DMS114 treated with DMSO at 0.1 percent for 48 hours (cell line): ENCODE measurements at regions not wholly inside any gene's neighbourhood (a gene's known extent, or its start where the extent isn't known, plus 50 kb on each side); places are given as distances from the start of the nearest gene placed in this dataset.
"Not testable (repeated sequence)": the region's sequence is repeated elsewhere in the genome, so short reads cannot be mapped to it uniquely, and the experiment has no call there.

Source experiments
- DNase-seq: peaks from one replicate; lab custom pipeline; 2025; ENCODE audit not compliant: unreplicated experiment; lab: John Stamatoyannopoulos, UW

DNA sequence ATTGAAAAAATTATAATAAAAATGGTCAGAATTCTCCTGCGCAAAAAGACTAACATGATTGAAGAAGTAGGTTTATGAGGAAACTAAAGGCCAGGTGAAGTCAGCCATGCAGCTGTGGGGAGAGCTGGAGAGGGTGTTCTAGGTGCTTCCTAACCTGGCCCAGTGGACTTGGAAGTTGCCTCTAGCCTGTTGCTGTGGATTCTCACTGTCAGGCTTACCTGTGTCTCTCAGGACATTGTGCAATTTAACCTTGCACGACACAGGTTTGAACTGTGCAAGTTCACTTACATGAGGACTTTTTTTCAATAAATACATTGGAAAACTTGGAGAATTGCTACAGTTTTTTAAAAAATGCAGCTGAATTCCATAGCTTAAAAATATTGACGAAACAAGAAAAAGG is 266.4 kb downstream of the CXCL12 start:
- no peak for DNase-seq

DNA sequence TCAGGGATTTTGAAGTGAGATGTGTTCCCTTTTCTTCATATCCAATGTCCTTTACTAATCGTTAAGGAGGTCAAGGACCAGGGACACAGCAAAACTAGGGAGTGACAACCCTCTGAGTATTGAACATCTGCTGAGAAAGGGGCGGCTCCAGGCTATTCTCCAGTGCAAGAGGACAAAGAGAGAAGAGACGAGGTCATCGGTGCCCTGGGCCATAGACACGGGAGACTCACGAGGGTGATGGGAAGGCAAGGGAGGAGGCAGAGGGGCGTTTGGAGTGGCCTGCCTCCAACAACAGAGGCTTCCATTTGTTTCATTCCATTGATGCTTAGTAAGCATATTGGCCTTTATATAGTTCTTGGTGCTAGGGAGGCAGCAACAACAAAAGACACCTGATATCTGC is 268.4 kb downstream of the CXCL12 start:
- no peak for DNase-seq

DNA sequence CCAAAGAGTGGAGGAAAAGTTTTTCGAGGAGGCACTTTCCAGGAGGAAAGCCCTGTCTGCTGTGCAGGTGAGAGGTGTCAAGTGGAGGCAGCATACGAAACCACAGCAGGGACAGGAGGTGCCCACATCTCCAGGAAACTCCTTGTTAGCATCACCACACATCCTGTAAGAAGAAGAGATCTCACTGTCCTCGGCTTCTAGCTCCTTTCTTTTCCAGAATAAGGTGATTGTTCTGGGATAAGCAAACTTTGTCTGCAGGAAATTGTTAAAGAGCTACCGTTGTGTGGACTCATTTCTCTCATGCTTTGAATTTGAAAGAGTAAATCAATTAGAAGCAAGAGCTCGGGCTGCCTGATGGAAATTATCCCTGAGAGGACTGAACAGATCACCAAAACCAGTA is 269.4 kb downstream of the CXCL12 start:
- DNase-seq: no peak

DNA sequence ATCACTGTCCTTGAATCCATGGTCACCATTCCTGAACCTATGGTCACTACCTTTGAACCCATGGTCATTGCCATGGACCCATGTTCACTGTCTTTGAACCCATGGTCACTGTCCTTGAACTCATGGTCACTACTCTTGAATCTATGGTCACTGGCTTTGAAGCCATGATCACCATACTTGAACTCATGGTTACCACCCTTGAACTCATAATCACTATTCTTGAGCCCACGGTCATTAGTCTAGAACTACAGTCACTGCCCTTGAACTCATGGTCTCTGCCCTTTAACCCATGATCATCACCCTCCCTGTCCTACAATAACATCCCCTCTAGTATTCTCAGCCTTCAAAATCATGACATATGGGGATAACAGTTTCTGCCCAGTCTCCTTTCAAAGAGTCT is 270.5 kb downstream of the CXCL12 start:
- DNase-seq: no peak

DNA sequence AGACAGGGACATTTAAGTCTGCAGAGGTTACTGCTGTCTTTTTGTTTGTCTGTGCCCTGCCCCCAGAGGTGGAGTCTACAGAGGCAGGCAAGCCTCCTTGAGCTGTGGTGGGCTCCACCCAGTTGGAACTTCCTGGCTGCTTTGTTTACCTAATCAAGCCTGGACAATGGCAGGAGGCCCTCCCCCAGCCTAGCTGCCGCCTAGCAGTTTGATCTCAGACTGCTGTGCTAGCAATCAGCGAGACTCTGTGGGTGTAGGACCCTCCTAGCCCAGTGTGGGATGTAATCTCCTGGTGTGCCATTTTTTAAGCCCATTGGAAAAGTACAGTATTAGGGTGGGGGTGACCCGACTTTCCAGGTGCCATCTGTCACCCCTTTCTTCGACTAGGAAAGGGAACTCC is 272.6 kb downstream of the CXCL12 start:
- DNase-seq: not testable (repeated sequence)

DNA sequence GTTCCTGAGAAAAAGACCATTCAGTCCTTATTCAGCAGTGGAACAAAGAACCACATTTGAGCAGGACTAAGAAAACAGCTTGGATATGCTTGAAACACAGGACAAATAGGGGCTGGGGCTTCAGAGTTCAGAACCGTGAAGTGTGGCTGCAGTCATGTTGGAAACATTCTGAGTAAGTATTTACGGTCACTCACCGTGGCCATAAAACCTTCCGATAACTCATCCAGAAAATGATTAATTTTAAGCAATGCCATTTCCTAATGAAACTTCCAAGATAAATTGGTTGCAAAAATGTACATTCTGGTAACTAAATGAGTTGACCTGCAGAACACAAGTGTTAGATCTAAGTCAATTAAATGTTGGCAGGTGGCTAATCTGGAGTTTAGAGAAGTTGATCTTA is 279.2 kb downstream of the CXCL12 start:
- no peak for DNase-seq

DNA sequence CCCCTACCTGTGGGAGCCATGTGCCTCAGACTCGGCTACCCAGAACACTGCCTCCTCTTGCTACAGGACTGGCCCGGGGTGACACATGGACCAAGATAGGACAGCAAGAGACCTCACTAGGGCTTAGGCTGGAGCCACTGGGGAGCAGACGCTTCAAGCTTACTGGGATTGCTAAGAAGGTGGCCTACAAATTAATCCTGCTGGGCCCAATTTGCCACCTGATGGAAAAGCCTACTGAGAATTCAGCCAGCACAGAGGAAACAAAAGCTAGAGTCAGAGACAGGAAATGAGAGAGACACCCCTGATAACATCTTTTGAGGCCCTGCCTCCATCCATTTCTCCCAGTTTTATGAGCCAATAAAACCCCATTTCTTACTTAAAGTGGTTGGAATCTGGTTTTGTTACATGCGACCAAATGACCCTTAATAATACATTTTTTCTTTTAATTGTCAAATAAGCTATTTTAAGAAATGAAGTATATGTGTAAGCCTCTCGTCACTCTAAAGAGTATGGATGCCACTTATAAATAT is 282.1 kb downstream of the CXCL12 start:
- no peak for DNase-seq

DNA sequence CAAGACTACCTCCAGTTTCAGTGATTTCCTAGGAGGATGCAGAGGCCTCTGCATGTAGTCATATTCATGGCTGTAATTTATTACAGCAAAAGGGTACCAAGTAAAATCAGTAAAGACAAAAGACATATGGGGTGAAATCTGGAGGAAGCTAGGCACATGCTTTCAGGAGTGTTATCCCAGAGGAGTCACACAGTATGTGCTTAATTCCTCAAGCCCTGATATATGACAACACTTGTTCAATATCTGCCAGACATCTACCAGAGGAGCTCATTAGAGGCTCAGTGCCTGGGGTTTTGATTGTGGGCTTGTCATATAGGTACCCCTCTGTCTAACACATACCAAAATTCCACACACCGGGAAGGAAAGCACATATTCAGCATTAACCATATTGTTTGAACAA is 283.8 kb downstream of the CXCL12 start:
- DNase-seq: no peak

DNA sequence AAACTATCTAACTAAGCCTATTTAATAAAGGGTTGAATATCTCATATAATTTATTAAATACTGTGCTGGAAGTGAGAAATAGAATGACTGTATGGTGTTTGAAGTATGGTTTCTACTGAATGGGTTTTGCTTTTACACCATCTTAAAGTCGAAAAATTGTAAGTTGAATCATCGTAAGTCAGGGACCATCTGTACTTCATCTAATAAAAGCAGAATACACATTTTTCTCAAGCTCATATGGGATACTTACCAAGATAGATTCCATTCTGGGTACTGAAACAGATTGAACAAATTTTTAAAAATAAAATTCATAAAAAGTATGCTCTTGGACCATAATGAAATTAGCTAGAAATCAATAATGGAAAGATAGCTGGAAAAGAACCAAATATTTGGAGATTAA is 285.4 kb downstream of the CXCL12 start:
- no peak for DNase-seq

DNA sequence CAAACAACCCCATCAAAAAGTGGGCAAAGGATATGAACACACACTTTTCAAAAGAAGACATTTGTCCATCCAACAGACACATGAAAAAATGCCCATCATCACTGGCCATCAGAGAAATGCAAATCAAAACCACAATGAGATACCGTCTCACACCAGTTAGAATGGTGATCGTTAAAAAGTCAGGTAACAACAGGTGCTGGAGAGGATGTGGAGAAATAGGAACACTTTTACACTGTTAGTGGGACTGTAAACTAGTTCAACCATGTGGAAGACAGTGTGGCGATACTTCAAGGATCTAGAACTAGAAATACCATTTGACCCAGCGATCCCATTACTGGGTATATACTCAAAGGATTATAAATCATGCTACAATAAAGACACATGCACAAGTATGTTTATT is 288.7 kb downstream of the CXCL12 start:
- DNase-seq: not testable (repeated sequence)

DNA sequence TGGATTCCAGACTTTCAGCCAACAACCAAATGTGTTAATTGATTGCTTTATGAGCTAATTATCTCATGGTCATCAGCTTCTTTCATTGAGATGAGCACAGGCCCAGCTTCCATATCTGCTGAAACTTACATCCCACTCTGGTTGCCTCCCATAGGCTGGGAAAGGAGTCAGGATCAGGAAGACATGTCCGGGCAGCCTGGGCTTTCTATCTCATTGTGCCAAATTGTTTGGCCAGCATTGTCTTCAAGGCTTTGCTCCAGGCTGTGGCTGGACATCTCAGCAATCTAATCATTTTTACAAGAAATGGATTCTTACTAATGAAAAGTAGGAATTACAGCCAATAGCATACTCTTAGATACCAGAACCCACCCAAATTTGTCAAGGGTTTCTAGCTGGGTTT is 295.2 kb downstream of the CXCL12 start:
- no peak for DNase-seq

DNA sequence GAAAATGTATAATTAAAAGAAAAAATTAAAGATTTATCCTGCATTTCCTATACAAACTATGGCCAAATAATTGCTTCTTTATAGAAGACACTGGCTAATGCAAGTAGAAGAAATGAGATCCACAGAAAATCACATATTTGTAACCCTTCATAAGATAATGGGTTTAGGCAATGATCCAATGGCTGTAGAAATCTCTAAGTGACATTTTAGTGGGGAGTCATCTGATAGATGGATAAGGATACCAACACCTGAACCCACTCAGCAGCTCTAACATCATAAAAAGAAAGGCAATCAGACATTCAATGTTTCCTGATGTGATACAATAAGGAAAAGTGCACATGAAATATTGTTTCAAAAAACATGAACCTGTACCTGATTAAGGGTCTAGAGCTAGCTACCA is 297.5 kb downstream of the CXCL12 start:
- no peak for DNase-seq

DNA sequence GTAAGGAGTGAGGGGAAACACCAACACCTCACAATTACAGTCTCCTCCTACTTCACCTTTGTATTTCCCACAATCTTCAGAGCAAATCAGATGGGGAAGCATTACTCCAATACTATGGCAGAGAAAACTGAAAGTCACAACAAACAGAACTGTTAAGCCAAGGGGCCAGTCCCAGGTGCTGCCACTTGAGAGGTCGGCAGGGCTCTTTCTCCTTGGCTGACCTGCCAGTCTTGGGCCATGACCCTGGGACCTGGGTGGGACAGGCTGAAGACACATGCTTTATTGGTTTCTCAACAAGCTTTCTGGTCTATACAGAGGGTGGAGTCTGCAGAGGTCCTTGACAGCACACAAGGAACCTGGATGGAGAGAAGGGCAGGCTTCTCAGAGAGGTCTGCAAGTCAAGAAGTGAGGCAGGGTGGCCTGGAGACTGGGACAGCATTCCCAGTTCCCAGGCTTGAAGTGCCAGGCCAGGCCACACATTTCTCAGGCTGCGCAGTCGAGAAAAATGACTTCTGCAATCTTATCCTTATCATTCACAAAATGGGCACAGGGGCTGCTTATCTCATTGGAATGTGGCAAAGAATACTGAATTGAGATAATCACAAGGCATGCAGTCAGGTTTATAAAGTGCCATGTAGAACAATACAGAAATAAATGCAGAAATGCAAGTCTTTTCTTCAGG is 301.0 kb downstream of the CXCL12 start:
- DNase-seq: no peak

DNA sequence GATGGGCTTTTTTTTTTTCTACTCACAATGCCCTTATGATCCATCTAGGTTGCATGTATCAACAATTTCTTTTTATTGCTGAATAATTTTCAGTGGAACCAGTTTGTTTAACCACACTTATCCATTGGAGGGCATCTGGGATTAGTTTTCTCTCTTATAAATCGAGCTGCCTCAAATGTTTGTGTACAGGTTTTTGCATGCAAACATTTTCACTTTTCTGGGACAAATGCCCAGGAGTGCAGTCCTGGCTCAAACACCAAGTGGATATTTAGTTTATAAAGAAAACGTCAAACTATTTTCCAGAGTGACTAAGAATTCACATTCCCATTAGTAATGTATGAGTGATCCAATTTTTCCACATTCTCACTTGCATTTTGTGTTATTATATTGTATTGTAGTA is 313.4 kb downstream of the CXCL12 start:
- DNase-seq: no peak

DNA sequence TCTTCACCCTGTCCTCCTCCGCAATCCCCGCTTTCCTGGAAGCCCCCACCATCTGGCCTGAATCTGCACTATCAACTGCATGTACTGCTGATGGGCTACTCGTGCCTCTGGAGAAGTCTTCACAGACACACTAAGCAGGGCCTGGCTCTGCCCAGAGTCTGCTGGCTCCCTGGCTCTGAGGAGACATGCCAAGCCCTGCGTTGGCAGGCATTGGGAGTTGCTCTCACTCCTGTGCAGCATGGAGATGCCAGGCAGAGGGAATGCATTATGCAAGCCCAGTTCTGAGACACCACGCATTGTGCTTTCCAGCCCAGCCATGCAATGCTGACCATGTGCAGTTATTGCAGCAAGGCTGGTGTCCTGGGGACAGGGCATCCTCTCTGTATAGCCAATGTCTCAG is 314.6 kb downstream of the CXCL12 start:
- DNase-seq: no peak

DNA sequence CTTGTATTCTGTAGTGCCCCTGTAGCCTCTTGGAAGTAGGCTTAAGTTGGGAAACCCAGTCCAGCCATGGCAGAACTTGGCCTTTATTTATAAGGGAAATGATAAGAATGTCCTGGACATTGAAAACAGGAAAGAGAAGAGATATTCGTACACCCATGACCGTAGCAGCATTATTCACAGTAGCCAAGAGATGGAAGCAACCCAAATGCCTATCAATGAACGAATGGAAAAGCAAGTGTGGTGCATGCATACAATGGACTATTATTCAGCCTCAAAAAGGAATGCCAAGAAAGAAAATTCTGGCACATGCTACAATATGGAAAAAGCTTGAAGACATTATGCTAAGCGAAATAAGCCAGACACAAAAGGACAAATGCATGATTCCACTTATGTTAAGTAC is 315.3 kb downstream of the CXCL12 start:
- no peak for DNase-seq

DNA sequence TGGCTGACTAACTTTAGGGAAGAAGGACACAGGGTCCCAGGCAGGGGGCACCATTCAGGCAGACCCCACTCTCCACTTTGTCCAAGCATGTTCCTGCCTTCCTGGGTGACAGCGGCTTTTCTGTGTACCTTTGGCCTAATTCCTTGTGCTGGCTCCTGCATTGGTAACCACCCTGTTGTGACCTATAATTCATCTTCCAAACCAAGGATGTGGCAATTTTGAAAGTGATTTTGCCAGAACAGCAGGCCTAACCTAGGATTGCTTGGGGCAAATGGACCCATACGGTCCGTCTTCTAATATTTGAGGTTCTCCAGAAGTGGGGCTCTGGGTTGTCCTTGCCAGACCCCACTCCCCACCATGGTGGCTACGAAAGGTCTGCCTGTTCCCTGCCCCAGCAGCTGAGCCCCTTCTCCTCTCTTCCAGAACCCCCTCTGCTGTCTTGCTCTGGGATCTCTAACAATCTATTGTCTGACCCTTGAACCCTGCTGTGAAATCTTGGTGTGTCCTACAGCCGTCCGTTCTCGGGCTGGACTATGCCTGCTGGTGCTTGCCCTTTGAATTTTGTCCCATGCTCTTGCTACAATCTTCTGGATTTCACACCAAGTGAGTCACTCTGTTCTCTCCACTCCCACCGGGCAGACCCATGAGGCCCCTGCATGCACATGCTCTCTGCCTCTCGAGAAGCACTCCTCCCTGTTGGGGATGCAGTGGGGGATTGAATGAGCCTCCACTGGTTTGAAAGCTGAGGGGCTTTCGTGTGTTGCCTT is 316.0 kb downstream of the CXCL12 start:
- DNase-seq: no peak

DNA sequence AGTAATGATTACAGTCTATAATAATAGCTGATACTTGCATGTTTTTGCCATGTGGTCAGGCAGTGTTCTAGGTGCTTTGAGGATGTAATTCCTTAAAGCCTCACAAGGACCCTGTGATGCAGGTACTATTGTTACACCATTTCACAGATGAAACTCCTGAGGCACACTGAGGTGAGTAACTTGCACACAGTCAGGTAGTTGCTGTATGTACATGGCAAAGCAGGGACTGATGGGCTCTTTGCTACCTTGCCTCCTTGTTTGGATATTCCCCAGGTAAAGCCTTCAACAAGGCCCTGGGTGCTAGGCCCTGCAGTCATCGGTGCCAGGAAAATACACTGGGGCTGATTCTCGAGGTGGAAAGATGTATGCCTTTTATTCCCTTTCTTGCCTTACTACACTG is 317.5 kb downstream of the CXCL12 start:
- DNase-seq: no peak

DNA sequence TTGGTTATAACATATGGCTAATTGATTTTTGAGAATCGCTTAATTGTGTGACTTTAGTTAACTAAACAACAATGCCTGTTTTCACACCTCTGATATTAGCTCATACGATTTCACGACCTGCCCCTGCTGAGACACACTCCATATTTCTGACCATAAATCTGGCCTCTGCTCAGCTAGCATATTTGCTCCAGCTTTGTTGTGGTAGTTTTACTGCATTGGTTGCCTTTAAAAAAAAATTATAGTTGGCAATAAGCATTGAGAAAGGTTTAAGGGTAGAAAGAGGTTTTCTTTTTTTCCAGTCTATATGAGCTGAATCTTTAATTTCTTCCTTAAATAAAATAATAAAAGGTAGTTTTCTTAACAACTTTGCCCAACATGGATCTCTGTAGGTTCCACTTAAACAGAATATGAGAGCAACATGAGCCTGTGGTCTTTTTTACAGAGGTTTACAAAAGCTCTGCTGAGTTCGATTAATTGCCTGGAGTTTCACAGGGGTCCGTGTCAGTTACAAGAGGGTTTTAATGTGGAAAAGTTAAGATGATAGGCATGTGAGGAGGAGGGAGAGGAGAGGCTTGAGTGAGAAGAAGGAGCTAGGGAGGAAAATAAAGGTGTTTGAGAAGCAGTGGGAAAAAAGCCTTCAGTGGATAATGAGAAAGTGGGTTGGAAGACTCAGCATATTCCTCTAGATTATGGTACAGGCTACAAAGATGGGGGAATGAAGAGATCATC is 318.2 kb downstream of the CXCL12 start:
- DNase-seq: no peak

DNA sequence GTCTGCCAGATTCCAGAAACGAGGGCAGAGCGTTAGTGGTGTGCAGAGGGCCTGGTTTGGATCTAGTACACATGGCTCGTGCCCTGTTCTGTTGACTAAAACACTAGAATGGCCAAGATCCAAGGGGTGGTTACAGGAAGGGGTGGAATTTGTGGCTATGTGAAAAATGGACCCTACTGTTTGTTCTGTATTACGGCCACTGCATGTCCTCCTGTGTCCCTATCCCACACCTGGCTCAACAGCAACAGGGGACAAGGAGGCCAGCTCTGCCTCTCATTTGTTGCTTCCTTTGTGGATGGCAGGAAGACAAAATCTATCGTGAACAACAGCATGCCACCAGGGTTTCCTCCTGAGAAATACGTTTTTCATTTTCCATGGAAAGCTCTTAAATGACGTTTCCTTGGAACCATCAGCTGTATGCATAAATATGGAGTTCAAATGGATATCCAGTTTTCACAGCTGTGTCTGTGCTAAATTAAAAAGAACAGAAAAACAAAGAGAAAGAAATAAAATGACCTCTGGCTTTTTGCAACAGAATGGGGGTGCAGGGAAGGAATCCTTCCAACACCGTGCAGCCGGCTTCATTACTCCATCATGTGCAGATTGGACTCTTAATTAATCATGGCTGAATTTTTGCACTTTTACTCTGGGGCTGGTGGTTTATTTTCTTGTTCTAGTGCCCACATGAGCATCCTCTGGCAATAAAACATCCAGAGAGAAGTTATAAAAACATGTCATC is 318.9 kb downstream of the CXCL12 start:
- DNase-seq: no peak
